ENCODE measurements at regions not wholly inside any gene's neighbourhood (a gene's known extent, or its start where the extent isn't known, plus 50 kb on each side); places are given as distances from the start of the nearest gene placed in this dataset.
"Not testable (repeated sequence)": the region's sequence is repeated elsewhere in the genome, so short reads cannot be mapped to it uniquely, and the experiment has no call there.

DNA sequence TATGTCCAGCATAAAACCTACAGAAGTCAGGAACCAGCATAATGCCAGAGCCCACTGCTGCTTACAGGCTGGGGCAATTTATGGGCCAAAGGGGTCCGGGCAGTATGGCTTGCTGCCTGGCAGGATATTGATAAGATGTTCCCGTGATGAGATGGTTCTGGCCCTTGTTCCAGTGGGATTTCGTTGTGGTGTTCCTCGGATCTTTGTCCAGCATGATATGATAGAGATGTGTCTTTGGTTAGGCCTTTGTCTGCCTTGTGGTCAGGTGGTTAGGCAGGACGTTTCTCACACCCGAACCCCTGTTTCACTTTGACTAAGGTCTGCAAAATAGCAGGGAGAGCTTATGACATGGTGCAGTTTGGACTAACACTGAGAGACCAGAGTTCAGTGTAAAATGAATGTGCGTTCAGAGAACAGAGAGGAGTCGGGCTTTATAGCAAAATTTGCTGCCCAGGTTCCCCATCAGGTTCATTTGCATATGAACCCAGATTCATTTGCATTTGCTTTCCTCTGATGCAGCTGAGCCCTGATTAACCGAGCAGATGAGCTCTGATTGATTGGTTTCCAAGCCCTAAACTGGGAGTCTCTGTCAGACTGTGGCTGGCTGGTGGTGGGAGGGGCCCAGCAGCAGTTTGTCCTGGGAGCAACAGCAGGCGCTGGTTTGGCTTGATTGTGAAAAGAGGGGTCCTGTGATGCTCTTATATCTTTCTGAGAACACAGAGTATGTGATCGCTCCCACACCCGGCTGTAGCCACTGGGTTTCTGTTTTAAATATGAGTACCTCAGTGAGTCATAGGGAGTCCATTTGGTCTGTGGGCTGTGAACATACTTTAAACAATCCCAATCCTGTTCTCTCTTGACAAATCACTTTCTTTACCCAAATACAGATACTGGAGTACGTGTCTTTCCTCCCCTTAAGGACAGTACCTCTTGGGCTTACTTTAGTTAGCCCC, 156.3 kb upstream of the PZP start:
- no peak for DNase-seq

DNA sequence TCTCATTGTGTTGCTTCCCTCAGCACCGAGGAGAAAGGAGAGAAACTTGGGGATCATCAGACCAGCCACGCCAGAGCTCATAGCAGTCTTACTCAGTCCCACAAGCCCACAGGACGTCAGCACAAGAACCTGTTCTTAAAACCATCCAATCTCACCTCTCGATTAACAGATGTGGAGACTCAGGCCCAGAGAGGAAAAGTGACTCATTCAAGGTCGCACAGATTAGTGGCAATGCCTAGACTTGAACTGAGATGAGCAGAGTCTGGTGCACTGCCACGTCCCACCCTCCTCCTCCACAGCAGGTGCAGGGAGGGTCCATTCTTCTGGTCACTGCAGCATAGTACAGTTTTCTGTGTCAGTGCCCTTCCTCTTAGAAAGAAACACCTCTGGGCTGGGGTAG, 154.9 kb upstream of the PZP start:
- DNase-seq = no peak

GRCh38 chr12:9361879-9362326, 153.7 kb upstream of the PZP start:
- no peak for DNase-seq

- DNase-seq = not testable (repeated sequence)
Measured at GRCh38 chr12:9354009-9354754, 146.0 kb upstream of the PZP start.

GRCh38 chr12:9351136-9351535, 142.9 kb upstream of the PZP start:
- DNase-seq = no peak

GRCh38 chr12:9349888-9350885, 142.0 kb upstream of the PZP start:
- DNase-seq = no peak

DNA sequence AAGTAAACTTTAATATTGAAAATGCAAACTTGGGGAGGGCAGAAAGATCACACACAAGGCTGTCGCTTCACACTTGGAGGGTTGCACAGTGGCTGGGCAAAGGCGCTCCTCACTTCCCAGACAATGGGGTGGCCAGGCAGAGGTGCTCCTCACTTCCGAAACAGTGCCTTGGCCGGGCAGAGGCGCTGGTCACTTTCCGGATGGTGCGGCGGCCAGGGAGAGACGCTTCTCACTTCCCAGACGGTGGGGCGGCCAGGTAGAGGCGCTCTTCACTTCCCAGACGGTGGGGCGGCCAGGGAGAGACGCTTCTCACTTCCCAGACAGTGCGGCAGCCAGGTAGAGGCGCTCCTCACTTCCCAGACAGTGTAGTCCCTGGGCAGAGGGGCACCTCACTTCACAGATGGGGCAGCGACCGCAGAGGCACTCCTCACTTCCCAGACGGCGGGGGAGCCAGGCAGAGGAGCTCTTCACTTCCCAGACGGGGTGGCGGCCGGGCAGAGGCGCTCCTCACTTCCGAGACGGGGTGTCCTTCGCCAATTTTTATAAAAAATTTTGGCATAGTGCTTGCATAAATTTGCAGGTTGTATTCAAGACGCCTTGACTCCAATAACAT, 140.8 kb upstream of the PZP start:
- no peak for DNase-seq

GRCh38 chr12:9347328-9348127, 139.3 kb upstream of the PZP start:
- DNase-seq = no peak

DNA sequence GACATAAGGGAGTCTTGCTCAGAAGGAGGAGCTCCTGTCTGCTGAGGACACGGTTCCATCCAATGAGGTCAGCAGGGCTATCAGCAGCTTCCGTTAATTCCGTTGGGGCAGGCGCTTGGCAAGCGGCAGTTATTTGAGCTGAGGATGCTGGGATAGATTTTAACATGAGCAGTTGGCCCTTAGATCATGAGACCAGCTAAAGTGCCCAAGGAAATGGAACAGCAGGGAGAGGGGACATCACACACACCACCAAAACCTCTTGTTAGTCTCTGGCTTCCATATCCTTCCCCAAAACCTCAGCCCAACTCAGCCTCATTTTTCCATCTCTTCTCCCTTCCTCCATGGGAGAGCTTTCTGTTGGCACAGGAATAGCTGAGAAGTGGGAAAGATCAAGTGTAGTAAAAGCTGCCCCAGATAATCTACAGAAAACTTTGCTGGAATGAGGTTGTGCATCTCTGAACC, 138.7 kb upstream of the PZP start:
- DNase-seq = no peak

- DNase-seq = no peak
Measured at GRCh38 chr12:9345171-9345570, 137.0 kb upstream of the PZP start.

GRCh38 chr12:9344541-9344940, 136.3 kb upstream of the PZP start:
- DNase-seq = no peak

- DNase-seq = no peak
Measured at GRCh38 chr12:9343731-9344130, 135.5 kb upstream of the PZP start.

- no peak for DNase-seq
Measured at GRCh38 chr12:9342614-9343353, 134.6 kb upstream of the PZP start.

DNA sequence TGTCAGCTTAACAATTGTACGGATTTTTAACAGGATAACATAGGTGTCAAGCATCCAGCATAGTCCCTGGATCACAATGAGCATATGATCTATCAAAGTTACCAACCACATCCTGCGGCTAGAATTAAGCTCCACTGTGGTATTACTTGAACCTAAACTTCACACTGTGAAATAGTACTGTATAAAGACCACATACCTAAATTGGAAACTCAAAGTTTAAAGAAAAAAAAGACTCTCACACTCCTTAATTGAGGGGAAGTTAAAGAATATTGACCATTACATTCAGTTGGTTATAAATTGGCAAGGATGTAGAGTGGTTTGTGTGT, 133.0 kb upstream of the PZP start:
- DNase-seq = no peak

DNA sequence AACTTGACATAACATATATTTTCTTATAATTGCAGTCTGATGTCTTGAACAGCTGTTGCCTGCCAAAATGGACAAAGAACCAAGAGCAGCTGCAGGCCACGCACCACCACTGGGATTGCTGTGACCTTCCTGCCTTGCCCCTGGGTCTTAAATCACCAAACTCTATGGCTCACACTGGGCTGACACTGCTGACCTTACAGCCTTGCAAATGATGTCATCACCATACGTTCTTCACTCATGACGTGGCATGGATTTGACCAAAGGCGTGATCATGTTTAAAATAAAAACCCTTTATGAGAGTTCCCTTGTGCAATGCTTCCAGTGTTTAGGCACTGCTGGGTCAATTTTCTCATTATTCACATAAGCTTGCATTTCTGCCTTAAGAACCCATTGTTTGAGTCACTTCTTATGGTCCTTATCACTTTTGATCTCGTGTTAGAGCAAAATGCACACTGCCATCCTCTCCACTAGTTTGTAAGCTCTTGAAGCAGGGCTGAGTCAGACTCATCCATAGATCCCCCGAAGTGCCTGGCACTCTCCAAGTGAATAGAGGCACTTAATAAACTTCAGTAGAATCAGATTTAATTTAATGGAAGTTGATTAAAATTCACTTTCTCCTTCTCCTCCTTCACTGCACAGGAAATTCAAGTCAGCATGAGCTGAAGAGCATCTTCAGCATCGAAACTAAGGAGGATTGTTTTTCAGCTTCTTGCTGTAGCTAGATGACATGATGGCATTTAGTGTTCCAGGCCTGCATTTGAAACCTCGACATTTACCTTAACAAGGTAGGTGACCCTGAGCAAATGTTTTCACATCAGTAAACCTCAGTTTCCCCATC, 132.4 kb upstream of the PZP start:
- no peak for DNase-seq

DNA sequence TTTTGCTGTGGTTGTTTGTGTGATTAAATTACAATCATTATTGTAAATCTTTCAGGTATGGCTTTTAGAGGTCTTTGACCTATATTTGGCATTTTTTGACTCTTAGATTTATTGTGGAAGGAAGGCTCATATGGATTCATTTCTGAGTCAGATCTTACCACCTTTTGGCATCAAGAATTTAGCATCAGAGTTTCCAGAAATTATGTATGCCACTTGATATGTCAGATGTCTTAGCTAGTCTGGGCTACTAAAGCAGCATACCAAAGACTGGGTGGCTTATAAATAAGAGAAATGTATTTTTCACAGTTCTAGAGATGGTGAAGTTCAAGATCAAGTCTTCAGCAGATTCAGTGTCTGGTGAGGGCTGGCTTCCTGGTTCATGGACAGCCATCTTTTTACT, 129.5 kb upstream of the PZP start:
- no peak for DNase-seq

GRCh38 chr12:9336375-9337011, 128.3 kb upstream of the PZP start:
- not testable (repeated sequence) for DNase-seq

- DNase-seq = no peak
Measured at GRCh38 chr12:9335867-9336266, 127.7 kb upstream of the PZP start.

- DNase-seq = no peak
Measured at GRCh38 chr12:9334964-9335363, 126.8 kb upstream of the PZP start.
